Ovary (tissue), 7 donors: ENCODE measurements at regions not wholly inside any gene's neighbourhood (a gene's known extent, or its start where the extent isn't known, plus 50 kb on each side); places are given as distances from the start of the nearest gene placed in this dataset.

Source experiments
- DNase-seq, 5 donors: peaks; one replicate each; pipeline ENCODE4 v3.0.0-alpha.2; 2019 to 2020
- H3K27ac ChIP-seq, 2 donors: fragments of 200-600 bp; one replicate each; pipeline versions ENCODE4 v1.5.1 to v1.8.0; 2019 to 2022
- H3K27me3 ChIP-seq: fragments of 200-600 bp; one replicate; pipeline ENCODE4 v1.8.0; 2022
- H3K36me3 ChIP-seq: fragments of 200-600 bp; sonication (generic); one replicate; pipeline ENCODE4 v1.5.1; 2019
- H3K4me1 ChIP-seq: one replicate; pipeline ENCODE4 v1.8.1; 2013; ENCODE audit warnings: mild to moderate bottlenecking, moderate library complexity; ENCODE audit not compliant: insufficient read depth
- H3K4me3 ChIP-seq: fragments of 200-600 bp; sonication (generic); one replicate; pipeline ENCODE4 v1.5.1; 2017
- H3K9me3 ChIP-seq, 2 donors: fragments of 200-600 bp in 1 of 2; sonication (generic) in 1 of 2; one replicate each; pipeline versions ENCODE4 v1.5.1 to v1.8.1; 2013 to 2019; ENCODE audit warnings: mild to moderate bottlenecking in 1 of 2, moderate library complexity in 1 of 2
- EP300 ChIP-seq: sonication (generic); formaldehyde crosslinking; IDR thresholded peaks from one replicate; pipeline ENCODE4 v1.6.1; 2017; ENCODE audit warnings: antibody characterized with exemption
- POLR2A ChIP-seq: fragments of 450-650 bp; IDR thresholded peaks from one replicate; pipeline ENCODE4 v1.6.1; 2017; ENCODE audit warnings: antibody characterized with exemption, mild to moderate bottlenecking, moderate library complexity
- WGBS, 3 donors: extraction: QIAGEN DNeasy Blood & Tissue Kit in 1 of 3; methylation state at CpG; one replicate each; pipeline versions ENCODE4 v1.1.5 to v1.1.7; 2013 to 2017; 5-methylcytosine and 5-hydroxymethylcytosine counted together
- intact Hi-C, 4 donors: fragments of 100-400 bp; cut with DNase I; formaldehyde crosslinking; loops; one replicate each; pipeline versions ENCODE4 v1.11.0 to v1.15.1; 2022 to 2023
- TF ChIP-seq, protein P1 (sequence below), 3 donors: fragments of 450-650 bp in 2 of 3; fragments of 200-600 bp in 1 of 3; IDR thresholded peaks; one replicate each; pipeline versions ENCODE4 v1.5.1 to v1.8.0; 2016 to 2022; ENCODE audit warnings: antibody characterized with exemption in 3 of 3, mild to moderate bottlenecking in 1 of 3
- donor health status: DM: no; HTN: no; CAD: no; lungs with moderate emphysema.
- donor health status: DM: no; HTN: no; CAD: no.
- donor health status: Bipolar disorder and iron deficiency.
- donor health status: DM: no; HTN: no; CAD: no.
- donor health status: DM: yes; HTN: yes; CAD: no.

GRCh38 chr5:23639326-23639725, 131.9 kb downstream of the PRDM9 start:
- Histone ChIP-seq H3K4me1 (no peaks in the 10 kb centered on the region), H3K27ac (no peak overlapping the region), H3K27me3 (no peaks in the 10 kb centered on the region), H3K9me3 (no peaks in the 10 kb centered on the region), H3K4me3 (no peak overlapping the region), H3K36me3 (no peaks in the 10 kb centered on the region)
- 71 to 79% (median 72%) methylated on average over 1 of the region's 1 CpG for WGBS, 3 donors
- DNase-seq: no peak
- intact Hi-C loops: no loop called here
- TF ChIP-seq, protein P1, sequence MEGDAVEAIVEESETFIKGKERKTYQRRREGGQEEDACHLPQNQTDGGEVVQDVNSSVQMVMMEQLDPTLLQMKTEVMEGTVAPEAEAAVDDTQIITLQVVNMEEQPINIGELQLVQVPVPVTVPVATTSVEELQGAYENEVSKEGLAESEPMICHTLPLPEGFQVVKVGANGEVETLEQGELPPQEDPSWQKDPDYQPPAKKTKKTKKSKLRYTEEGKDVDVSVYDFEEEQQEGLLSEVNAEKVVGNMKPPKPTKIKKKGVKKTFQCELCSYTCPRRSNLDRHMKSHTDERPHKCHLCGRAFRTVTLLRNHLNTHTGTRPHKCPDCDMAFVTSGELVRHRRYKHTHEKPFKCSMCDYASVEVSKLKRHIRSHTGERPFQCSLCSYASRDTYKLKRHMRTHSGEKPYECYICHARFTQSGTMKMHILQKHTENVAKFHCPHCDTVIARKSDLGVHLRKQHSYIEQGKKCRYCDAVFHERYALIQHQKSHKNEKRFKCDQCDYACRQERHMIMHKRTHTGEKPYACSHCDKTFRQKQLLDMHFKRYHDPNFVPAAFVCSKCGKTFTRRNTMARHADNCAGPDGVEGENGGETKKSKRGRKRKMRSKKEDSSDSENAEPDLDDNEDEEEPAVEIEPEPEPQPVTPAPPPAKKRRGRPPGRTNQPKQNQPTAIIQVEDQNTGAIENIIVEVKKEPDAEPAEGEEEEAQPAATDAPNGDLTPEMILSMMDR (IDR thresholded peaks at IDR 0.05): no peak
- TF ChIP-seq POLR2A: no peak
- TF ChIP-seq EP300: no peak

GRCh38 chr5:23648656-23649055, 141.2 kb downstream of the PRDM9 start:
- WGBS, 3 donors: 77 to 95% (median 84%) methylated on average over 1 of the region's 1 CpG
- Histone ChIP-seq H3K27me3 (no peaks in the 10 kb centered on the region), H3K36me3 (no peaks in the 10 kb centered on the region), H3K4me1 (no peaks in the 10 kb centered on the region), H3K27ac (no peak overlapping the region), H3K9me3 (no peaks in the 10 kb centered on the region), H3K4me3 (no peak overlapping the region)
- TF ChIP-seq, protein P1 (IDR thresholded peaks at IDR 0.05): no peak
- TF ChIP-seq EP300: no peak
- no peak for TF ChIP-seq POLR2A
- DNase-seq: no peak
- intact Hi-C loops: no loop called here

- Histone ChIP-seq H3K4me1 (no peaks in the 10 kb centered on the region), H3K4me3 (no peak overlapping the region), H3K9me3 (no peaks in the 10 kb centered on the region), H3K27me3 (no peaks in the 10 kb centered on the region), H3K36me3 (no peaks in the 10 kb centered on the region), H3K27ac (no peak overlapping the region)
- DNase-seq: no peak
- intact Hi-C loops: no loop called here
- WGBS, 3 donors: 82 to 91% (median 83%) methylated on average over 4 of the region's 4 CpGs
- TF ChIP-seq POLR2A (no peak), EP300 (no peak)
- TF ChIP-seq, protein P1 (IDR thresholded peaks at IDR 0.05): no peak
Observed at GRCh38 chr5:23649594-23649993, 142.2 kb downstream of the PRDM9 start.

DNA sequence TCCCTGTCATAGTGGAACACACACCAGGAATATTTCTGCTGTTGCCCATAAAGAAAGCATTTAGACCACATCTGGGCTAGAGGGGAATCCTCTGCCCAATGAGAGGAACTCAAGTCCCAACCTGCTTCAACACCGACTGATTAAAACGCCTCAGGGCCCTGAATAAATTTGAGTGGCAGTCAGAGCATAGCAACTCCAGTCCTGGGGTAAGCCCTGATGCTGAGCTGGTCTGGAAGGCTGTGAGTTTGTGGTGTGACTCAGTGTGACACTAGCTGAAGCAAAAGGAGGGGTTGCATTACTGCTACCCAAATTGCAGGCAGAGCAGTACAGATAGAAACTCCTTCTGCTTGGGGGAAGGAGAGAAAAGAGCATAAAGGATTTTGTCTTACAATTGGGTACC, 148.3 kb downstream of the PRDM9 start:
- Histone ChIP-seq H3K27ac (no peak overlapping the region), H3K9me3 (no peaks in the 10 kb centered on the region), H3K4me1 (no peaks in the 10 kb centered on the region), H3K36me3 (no peaks in the 10 kb centered on the region), H3K4me3 (no peak overlapping the region), H3K27me3 (no peaks in the 10 kb centered on the region)
- intact Hi-C loops: no loop called here
- TF ChIP-seq POLR2A (no peak), EP300 (no peak)
- TF ChIP-seq, protein P1 (IDR thresholded peaks at IDR 0.05): no peak
- WGBS, 3 donors: 82 to 85% (median 83%) methylated on average over 2 of the region's 2 CpGs
- DNase-seq: no peak

- DNase-seq: no peak
- TF ChIP-seq EP300: no peak
- Histone ChIP-seq H3K9me3 (peaks cover 0 to 4% of the 10 kb centered on the region in 2 donors), H3K4me1 (no peaks in the 10 kb centered on the region), H3K36me3 (no peaks in the 10 kb centered on the region), H3K27me3 (no peaks in the 10 kb centered on the region), H3K4me3 (no peak overlapping the region), H3K27ac (no peak overlapping the region)
- intact Hi-C loops: no loop called here
- 85 to 88% (median 85%) methylated on average over 1 of the region's 1 CpG for WGBS, 3 donors
Observed at GRCh38 chr5:23675456-23675855, 168.0 kb downstream of the PRDM9 start.
